Trophoblast cell (in vitro differentiated cells and primary cell): ENCODE measurements at regions not wholly inside any gene's neighbourhood (a gene's known extent, or its start where the extent isn't known, plus 50 kb on each side); places are given as distances from the start of the nearest gene placed in this dataset.

ENCODE experiments used
- DNase-seq, 2 donors: peaks; one replicate each; pipeline ENCODE4 v3.0.0-alpha.2; 2016
- H2AFZ ChIP-seq: 2 replicates; pipeline ENCODE4 v1.6.1; 2013; ENCODE audit warnings: low read length, moderate library complexity, mild to moderate bottlenecking; ENCODE audit not compliant: insufficient read depth, poor library complexity
- H2AK5ac ChIP-seq: 2 replicates; pipeline ENCODE4 v1.6.1; 2013; ENCODE audit warnings: mild to moderate bottlenecking, low read length
- H2BK120ac ChIP-seq: 2 replicates; pipeline ENCODE4 v1.6.1; 2013; ENCODE audit warnings: low read length, mild to moderate bottlenecking, moderate library complexity; ENCODE audit not compliant: insufficient read depth, poor library complexity
- H2BK12ac ChIP-seq: 2 replicates; pipeline ENCODE4 v1.6.1; 2013; ENCODE audit warnings: mild to moderate bottlenecking, low read length, moderate library complexity
- H2BK5ac ChIP-seq: 2 replicates; pipeline ENCODE4 v1.6.1; 2013; ENCODE audit warnings: low read length, low read depth, moderate library complexity, mild to moderate bottlenecking; ENCODE audit not compliant: poor library complexity
- H3K14ac ChIP-seq: 2 replicates; pipeline ENCODE4 v1.6.1; 2013; ENCODE audit warnings: mild to moderate bottlenecking, low read length
- H3K18ac ChIP-seq: 2 replicates; pipeline ENCODE4 v1.6.1; 2013; ENCODE audit warnings: mild to moderate bottlenecking, low read length
- H3K23ac ChIP-seq: 2 replicates; pipeline ENCODE4 v1.6.1; 2013; ENCODE audit warnings: low read length
- H3K27ac ChIP-seq: 2 replicates; pipeline ENCODE4 v1.5.1; 2013; ENCODE audit warnings: low read depth, mild to moderate bottlenecking, inconsistent platforms, low read length, moderate library complexity
- H3K27me3 ChIP-seq: 2 replicates; pipeline ENCODE4 v1.6.1; 2013; ENCODE audit warnings: inconsistent platforms, mild to moderate bottlenecking, low read length, moderate library complexity; ENCODE audit not compliant: insufficient read depth
- H3K36me3 ChIP-seq, 2 experiments: 1 replicate in 1 of 2; 2 replicates in 1 of 2; pipeline ENCODE4 v1.6.1; 2013; ENCODE audit warnings: low read length in 2 of 2, mild to moderate bottlenecking in 2 of 2, moderate library complexity in 1 of 2; ENCODE audit not compliant: insufficient read depth in 2 of 2, control insufficient read depth in 1 of 2
- H3K4ac ChIP-seq: 2 replicates; pipeline ENCODE4 v1.6.1; 2013; ENCODE audit warnings: low read depth, mild to moderate bottlenecking, low read length, moderate library complexity
- H3K4me1 ChIP-seq, 2 experiments: 1 replicate in 1 of 2; 2 replicates in 1 of 2; pipeline ENCODE4 v1.6.1; 2013; ENCODE audit warnings: low read length in 2 of 2, mild to moderate bottlenecking in 2 of 2, moderate library complexity in 1 of 2; ENCODE audit not compliant: insufficient read depth in 2 of 2, control insufficient read depth in 1 of 2
- H3K4me2 ChIP-seq: 2 replicates; pipeline ENCODE4 v1.6.1; 2013; ENCODE audit warnings: inconsistent platforms, mild to moderate bottlenecking, low read length, moderate library complexity
- H3K4me3 ChIP-seq: 2 replicates; pipeline ENCODE4 v1.5.1; 2013; ENCODE audit warnings: mild to moderate bottlenecking, low read depth, low read length, inconsistent platforms
- H3K79me1 ChIP-seq: one replicate; pipeline ENCODE4 v1.6.1; 2013; ENCODE audit warnings: low read length
- H3K79me2 ChIP-seq: 2 replicates; pipeline ENCODE4 v1.6.1; 2013; ENCODE audit warnings: low read length, mild to moderate bottlenecking; ENCODE audit not compliant: control insufficient read depth, insufficient read depth, poor library complexity
- H3K9ac ChIP-seq: 2 replicates; pipeline ENCODE4 v1.6.1; 2013; ENCODE audit warnings: mild to moderate bottlenecking, low read length
- H3K9me3 ChIP-seq: 2 replicates; pipeline ENCODE4 v1.6.1; 2013; ENCODE audit warnings: low read depth, mild to moderate bottlenecking, control low read depth, inconsistent platforms, low read length; ENCODE audit not compliant: insufficient read depth
- H4K12ac ChIP-seq: 2 replicates; pipeline ENCODE4 v1.6.1; 2013; ENCODE audit warnings: low read depth, mild to moderate bottlenecking, low read length, moderate library complexity
- H4K8ac ChIP-seq: 2 replicates; pipeline ENCODE4 v1.6.1; 2013; ENCODE audit warnings: low read depth, mild to moderate bottlenecking, low read length, moderate library complexity
- H4K91ac ChIP-seq: one replicate; pipeline ENCODE4 v1.6.1; 2013; ENCODE audit warnings: low read depth, mild to moderate bottlenecking, low read length, moderate library complexity
- WGBS: extraction: QIAGEN DNeasy Blood & Tissue Kit; methylation state at CpG from one replicate; pipeline ENCODE4 v1.1.7; 2013; ENCODE audit warnings: missing lambda C conversion rate; ENCODE audit not compliant: insufficient read length, insufficient coverage; ENCODE audit errors: extremely low coverage; 5-methylcytosine and 5-hydroxymethylcytosine counted together

GRCh38 chr5:158639881-158640592 lies 459.7 kb downstream of the EBF1 start:
- Histone ChIP-seq H3K79me2 (no peaks in the 10 kb centered on the region), H2BK12ac (no peak overlapping the region), H3K9me3 (peaks cover 2% of the 10 kb centered on the region), H2AK5ac (no peak overlapping the region), H3K27ac (no peak overlapping the region), H3K27me3 (no peaks in the 10 kb centered on the region), H3K23ac (no peak overlapping the region), H3K9ac (no peak overlapping the region), H4K8ac (no peak overlapping the region), H3K4ac (no peak overlapping the region), H3K4me2 (no peak overlapping the region), H3K36me3 (no peaks in the 10 kb centered on the region), H3K18ac (no peak overlapping the region), H3K4me3 (no peak overlapping the region), H4K12ac (no peak overlapping the region), H3K4me1 (no peaks in the 10 kb centered on the region), H2BK120ac (no peak overlapping the region), H4K91ac (no peak overlapping the region), H2AFZ (no peak overlapping the region), H3K79me1 (no peaks in the 10 kb centered on the region), H2BK5ac (no peak overlapping the region), H3K14ac (no peak overlapping the region)
- no peak for DNase-seq
- WGBS = no CpG with 5 or more reads among the region's 5 CpGs

GRCh38 chr5:158638396-158638795 lies 461.3 kb downstream of the EBF1 start:
- H3K4me1 ChIP-seq = no peaks in the 10 kb centered on the region
- H3K4ac ChIP-seq = no peak overlapping the region

GRCh38 chr5:158637039-158637438 lies 462.7 kb downstream of the EBF1 start:
- Histone ChIP-seq H3K36me3 (no peaks in the 10 kb centered on the region), H2BK5ac (no peak overlapping the region), H3K9ac (no peak overlapping the region), H2BK12ac (no peak overlapping the region), H3K4me2 (no peak overlapping the region), H3K4me1 (no peaks in the 10 kb centered on the region), H3K23ac (no peak overlapping the region), H3K14ac (no peak overlapping the region), H3K27me3 (no peaks in the 10 kb centered on the region), H2BK120ac (no peak overlapping the region), H3K4me3 (no peak overlapping the region), H3K79me2 (no peaks in the 10 kb centered on the region), H4K12ac (no peak overlapping the region), H4K91ac (no peak overlapping the region), H3K9me3 (peaks cover 2% of the 10 kb centered on the region), H2AFZ (no peak overlapping the region), H3K4ac (no peak overlapping the region), H4K8ac (no peak overlapping the region), H2AK5ac (no peak overlapping the region), H3K79me1 (no peaks in the 10 kb centered on the region), H3K27ac (no peak overlapping the region), H3K18ac (no peak overlapping the region)
- DNase-seq = no peak
- WGBS = no CpG with 5 or more reads among the region's 1 CpG

More at GRCh38 chr5:158638396-158638795, 461.3 kb downstream of the EBF1 start:
- Histone ChIP-seq H3K79me1 (no peaks in the 10 kb centered on the region), H4K8ac (no peak overlapping the region), H3K27ac (no peak overlapping the region), H2BK120ac (no peak overlapping the region), H2BK5ac (no peak overlapping the region), H3K4me3 (no peak overlapping the region), H3K9me3 (peaks cover 2% of the 10 kb centered on the region), H3K4me2 (no peak overlapping the region), H2AK5ac (no peak overlapping the region), H3K23ac (no peak overlapping the region), H3K9ac (no peak overlapping the region), H3K36me3 (no peaks in the 10 kb centered on the region), H3K79me2 (no peaks in the 10 kb centered on the region), H2BK12ac (no peak overlapping the region), H3K27me3 (no peaks in the 10 kb centered on the region), H4K12ac (no peak overlapping the region), H3K18ac (no peak overlapping the region), H4K91ac (no peak overlapping the region), H2AFZ (no peak overlapping the region), H3K14ac (no peak overlapping the region)
- no peak for DNase-seq
- WGBS = no CpG with 5 or more reads among the region's 3 CpGs

- Histone ChIP-seq H3K79me2 (no peaks in the 10 kb centered on the region), H2AK5ac (no peak overlapping the region), H2AFZ (no peak overlapping the region), H3K4ac (no peak overlapping the region), H4K91ac (no peak overlapping the region), H3K36me3 (no peaks in the 10 kb centered on the region), H2BK12ac (no peak overlapping the region), H3K14ac (no peak overlapping the region), H3K9me3 (peaks cover 2% of the 10 kb centered on the region), H3K9ac (no peak overlapping the region), H3K18ac (no peak overlapping the region), H3K27me3 (no peaks in the 10 kb centered on the region), H3K4me1 (no peaks in the 10 kb centered on the region), H3K27ac (no peak overlapping the region), H3K23ac (no peak overlapping the region), H3K4me2 (no peak overlapping the region), H2BK5ac (no peak overlapping the region), H3K79me1 (no peaks in the 10 kb centered on the region), H2BK120ac (no peak overlapping the region), H4K8ac (no peak overlapping the region), H3K4me3 (no peak overlapping the region), H4K12ac (no peak overlapping the region)
- DNase-seq = no peak
- no CpG with 5 or more reads among the region's 5 CpGs for WGBS
These were observed 464.2 kb downstream of the EBF1 start for GRCh38 chr5:158635565-158635964.
